Psoas muscle (tissue), 7 donors: ENCODE measurements at regions not wholly inside any gene's neighbourhood (a gene's known extent, or its start where the extent isn't known, plus 50 kb on each side); places are given as distances from the start of the nearest gene placed in this dataset.

Source experiments
- ATAC-seq, 4 donors: fragments of 200-7000 bp; cut with Tn5 transposase; one replicate each; pipeline ENCODE4 v1.9.1; 2020; ENCODE audit warnings: moderate library complexity in 3 of 4, mild to moderate bottlenecking in 2 of 4
- DNase-seq, 2 donors: peaks; one replicate each; pipeline ENCODE4 v3.0.0-alpha.2; 2020
- H3K27ac ChIP-seq: fragments of 200-600 bp; one replicate; pipeline ENCODE4 v1.8.0; 2022
- H3K27me3 ChIP-seq, 3 donors: fragments of 200-600 bp in 1 of 3; one replicate each; pipeline versions ENCODE4 v1.6.1 to v1.8.0; 2013 to 2022; ENCODE audit warnings: low read length in 2 of 3, mild to moderate bottlenecking in 2 of 3, moderate library complexity in 1 of 3; ENCODE audit not compliant: insufficient read depth in 3 of 3
- H3K36me3 ChIP-seq, 2 donors: fragments of 200-600 bp in 1 of 2; one replicate each; pipeline versions ENCODE4 v1.6.1 to v1.8.0; 2013 to 2022; ENCODE audit warnings: low read depth in 1 of 2, mild to moderate bottlenecking in 1 of 2, moderate library complexity in 1 of 2; ENCODE audit not compliant: insufficient read depth in 1 of 2
- H3K4me1 ChIP-seq: fragments of 200-600 bp; one replicate; pipeline ENCODE4 v1.8.0; 2022
- H3K4me3 ChIP-seq: fragments of 200-600 bp; one replicate; pipeline ENCODE4 v1.8.0; 2022; ENCODE audit warnings: mild to moderate bottlenecking
- H3K9me3 ChIP-seq: fragments of 200-600 bp; one replicate; pipeline ENCODE4 v1.8.0; 2022
- WGBS, 3 donors: extraction: QIAGEN DNeasy Blood & Tissue Kit; methylation state at CpG; one replicate each; pipeline versions ENCODE4 v1.1.6 to v1.1.7; 2013; 5-methylcytosine and 5-hydroxymethylcytosine counted together
- intact Hi-C, 2 donors: fragments of 100-400 bp; cut with DNase I; formaldehyde crosslinking; loops; one replicate each; pipeline versions ENCODE4 v1.11.0 to v1.14.2; 2022
- TF ChIP-seq, protein P1 (sequence below): fragments of 200-600 bp; IDR thresholded peaks from one replicate; pipeline ENCODE4 v1.8.0; 2022; ENCODE audit warnings: antibody characterized with exemption
- donor health status: healthy with polysubstance abuse.
- donor health status: DM: no; HTN: no; CAD: no; lungs with moderate emphysema.
- donor health status: Bipolar disorder and iron deficiency.
- donor health status: healthy.
- donor health status: DM: yes; HTN: yes; CAD: no.
- donor health status: DM: no; HTN: no; CAD: no.
- donor health status: DM: yes; HTN: yes; CAD: no.

DNA sequence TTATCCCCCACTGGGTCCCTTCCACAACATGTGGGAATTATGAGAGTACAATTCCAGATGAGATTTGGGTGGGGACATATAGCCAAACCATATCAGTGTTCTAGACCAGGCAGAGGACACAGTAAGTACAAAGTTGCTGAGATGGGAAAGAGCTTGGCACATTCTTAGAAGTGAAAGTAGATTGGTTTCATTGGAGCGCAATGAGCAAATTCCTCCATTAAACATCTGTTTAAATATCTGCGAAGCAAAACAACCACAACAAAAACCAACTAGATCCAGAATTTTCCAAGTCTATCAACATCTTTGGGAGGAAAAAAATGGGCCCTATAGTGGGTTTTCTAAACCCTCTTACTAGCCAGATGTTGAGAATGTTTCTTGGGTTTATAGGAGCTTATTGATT, 80.0 kb upstream of the STEAP1B start:
- intact Hi-C loops: loop anchor here (5.0 kb wide), 1 partner anchor 147 kb away; the partner anchor contains the start of gene IL6 (in 2 of the 2)
- ATAC-seq: no peak
- TF ChIP-seq, protein P1, sequence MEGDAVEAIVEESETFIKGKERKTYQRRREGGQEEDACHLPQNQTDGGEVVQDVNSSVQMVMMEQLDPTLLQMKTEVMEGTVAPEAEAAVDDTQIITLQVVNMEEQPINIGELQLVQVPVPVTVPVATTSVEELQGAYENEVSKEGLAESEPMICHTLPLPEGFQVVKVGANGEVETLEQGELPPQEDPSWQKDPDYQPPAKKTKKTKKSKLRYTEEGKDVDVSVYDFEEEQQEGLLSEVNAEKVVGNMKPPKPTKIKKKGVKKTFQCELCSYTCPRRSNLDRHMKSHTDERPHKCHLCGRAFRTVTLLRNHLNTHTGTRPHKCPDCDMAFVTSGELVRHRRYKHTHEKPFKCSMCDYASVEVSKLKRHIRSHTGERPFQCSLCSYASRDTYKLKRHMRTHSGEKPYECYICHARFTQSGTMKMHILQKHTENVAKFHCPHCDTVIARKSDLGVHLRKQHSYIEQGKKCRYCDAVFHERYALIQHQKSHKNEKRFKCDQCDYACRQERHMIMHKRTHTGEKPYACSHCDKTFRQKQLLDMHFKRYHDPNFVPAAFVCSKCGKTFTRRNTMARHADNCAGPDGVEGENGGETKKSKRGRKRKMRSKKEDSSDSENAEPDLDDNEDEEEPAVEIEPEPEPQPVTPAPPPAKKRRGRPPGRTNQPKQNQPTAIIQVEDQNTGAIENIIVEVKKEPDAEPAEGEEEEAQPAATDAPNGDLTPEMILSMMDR: no peak
- Histone ChIP-seq H3K9me3 (no peaks in the 10 kb centered on the region), H3K27ac (no peak overlapping the region), H3K36me3 (no peaks in the 10 kb centered on the region), H3K4me3 (no peak overlapping the region), H3K27me3 (no peaks in the 10 kb centered on the region), H3K4me1 (peaks cover 44% of the 10 kb centered on the region)
- 65 to 93% (median 84%) methylated on average over 2 of the region's 2 CpGs for WGBS, 3 donors
- DNase-seq: no peak

DNA sequence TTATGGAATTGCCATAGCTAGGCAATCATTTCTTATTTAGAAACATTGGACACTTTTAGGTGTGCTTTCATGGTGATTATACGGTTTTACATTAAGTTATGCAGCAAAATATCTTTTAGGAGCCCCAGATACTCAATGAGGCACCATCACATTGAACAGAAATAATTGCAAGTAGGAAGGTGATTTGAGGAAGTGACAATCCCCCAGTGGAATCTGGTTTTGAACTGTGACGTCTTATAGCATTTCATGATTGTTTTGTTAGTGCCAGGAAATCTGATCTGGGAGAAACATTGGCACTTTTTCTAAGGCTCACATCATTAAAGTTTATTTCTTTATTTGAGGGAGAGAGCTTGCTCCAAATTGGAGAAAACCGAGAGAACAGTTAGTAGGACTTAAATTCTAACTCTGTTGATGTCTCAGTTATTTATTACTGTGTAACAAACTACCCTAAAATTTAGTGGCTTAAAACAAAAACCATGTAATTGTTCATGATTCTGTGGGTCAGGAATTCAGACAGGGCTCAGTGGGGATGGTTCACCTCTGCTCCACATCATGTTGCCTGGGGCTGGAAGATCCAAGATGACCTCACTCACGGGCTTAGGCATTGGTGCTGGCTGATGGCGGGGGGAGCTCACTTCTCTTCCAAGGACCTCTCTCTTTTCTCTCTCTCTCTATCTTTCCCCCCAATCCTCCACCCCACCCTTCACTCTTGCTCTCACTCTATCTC, 78.2 kb upstream of the STEAP1B start:
- 26 to 28% (median 26%) methylated on average over 5 of the region's 5 CpGs for WGBS, 3 donors
- H3K9me3 ChIP-seq: no peaks in the 10 kb centered on the region
- TF ChIP-seq, protein P1: no peak
- H3K4me3 ChIP-seq: no peak overlapping the region
- peak overlapping the region; percentile 58 for H3K27ac ChIP-seq
- intact Hi-C loops: loop anchor here (5.0 kb wide), 1 partner anchor 149 kb away; the partner anchor contains the start of gene IL6 (in 2 of the 2)
- no peaks in the 10 kb centered on the region for H3K27me3 ChIP-seq
- peak; percentile 58 to 66 (median 64) for ATAC-seq
- peaks cover 26% of the 10 kb centered on the region for H3K4me1 ChIP-seq
- no peak for DNase-seq
- H3K36me3 ChIP-seq: no peaks in the 10 kb centered on the region

DNA sequence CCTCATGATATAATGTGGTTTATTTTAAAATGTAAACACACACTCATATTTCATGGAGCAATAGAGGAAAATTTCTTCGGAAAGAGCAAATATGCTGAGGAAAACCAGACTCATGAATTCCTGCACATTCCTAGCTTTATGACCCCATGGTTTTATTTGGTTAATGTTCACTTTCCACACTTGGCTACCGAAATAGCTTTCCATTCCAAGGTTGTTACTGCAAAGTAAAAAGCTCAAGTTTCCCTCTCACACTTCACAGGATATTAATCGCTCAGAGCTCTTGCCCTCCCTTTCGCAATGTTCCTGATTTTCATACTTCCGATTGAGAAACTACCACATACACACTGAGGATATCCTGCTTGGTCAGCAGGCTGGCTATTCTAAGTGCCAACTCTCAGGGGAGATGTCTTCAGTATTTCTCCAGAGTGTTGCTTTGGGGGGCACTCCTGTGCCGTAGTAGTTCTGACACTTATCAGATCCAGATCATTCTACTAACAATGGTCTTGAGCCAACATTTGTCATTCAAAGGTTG, 77.5 kb upstream of the STEAP1B start:
- Histone ChIP-seq H3K27ac (peak overlapping the region; percentile 58), H3K4me3 (no peak overlapping the region), H3K36me3 (no peaks in the 10 kb centered on the region), H3K27me3 (no peaks in the 10 kb centered on the region), H3K9me3 (no peaks in the 10 kb centered on the region), H3K4me1 (peaks cover 21% of the 10 kb centered on the region)
- intact Hi-C loops: loop anchor here (5.0 kb wide), 1 partner anchor 150 kb away; the partner anchor contains the start of gene IL6 (in 2 of the 2)
- peak in 1 of 2 donors; percentile 28 for DNase-seq
- ATAC-seq: peak; percentile 93 to 99 (median 96)
- TF ChIP-seq, protein P1: no peak
- WGBS, 3 donors: 4 to 5% (median 5%) methylated on average over 6 of the region's 6 CpGs

DNA sequence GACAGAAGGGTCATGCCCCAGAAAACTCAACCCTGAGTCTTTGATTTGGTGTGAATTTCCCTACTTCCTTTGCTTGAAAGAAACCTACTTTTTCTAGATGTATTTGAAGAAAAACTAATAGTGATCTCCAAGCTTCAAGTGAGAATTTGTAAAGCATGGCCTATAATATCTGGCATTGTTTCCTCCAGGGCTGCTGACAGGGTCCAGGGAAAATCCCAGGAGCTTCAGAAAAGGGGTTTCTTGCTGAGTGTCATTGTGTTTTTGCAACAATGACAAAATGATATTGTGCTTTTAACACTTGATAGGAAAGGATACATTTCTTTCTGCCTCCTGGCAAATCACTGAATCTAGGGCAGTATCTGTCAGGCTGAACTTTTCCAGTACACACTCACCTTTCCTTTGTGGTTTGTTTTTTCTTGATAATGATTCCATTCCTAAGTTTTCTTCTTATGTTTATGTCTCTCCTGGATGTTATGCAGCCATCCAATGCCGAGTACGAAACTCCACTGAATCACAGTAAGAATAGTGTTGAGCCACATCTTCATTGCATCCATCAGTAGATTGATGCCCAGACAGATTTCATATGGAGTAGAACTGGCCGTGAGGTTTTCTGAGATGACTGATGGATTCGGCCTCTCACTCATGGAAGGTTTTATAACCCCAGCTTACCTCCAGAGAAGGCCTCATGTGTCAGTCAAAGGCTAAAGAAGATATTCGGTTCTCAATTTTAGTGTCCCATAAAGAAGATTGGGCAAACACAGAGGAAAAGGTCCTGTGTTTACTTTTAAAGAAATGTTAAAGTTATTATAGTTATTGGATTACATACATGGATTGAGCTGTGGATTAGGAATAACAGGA, 76.9 kb upstream of the STEAP1B start:
- H3K36me3 ChIP-seq: no peaks in the 10 kb centered on the region
- TF ChIP-seq, protein P1: no peak
- intact Hi-C loops: loop anchor here (5.0 kb wide), 1 partner anchor 150 kb away; the partner anchor contains the start of gene IL6 (in 2 of the 2)
- no peaks in the 10 kb centered on the region for H3K9me3 ChIP-seq
- WGBS, 3 donors: 74 to 75% (median 75%) methylated on average over 5 of the region's 5 CpGs
- DNase-seq (no peak), ATAC-seq (peak in 2 of 4 donors; percentile 16 to 23)
- peak overlapping the region; percentile 58 for H3K27ac ChIP-seq
- H3K4me1 ChIP-seq: peaks cover 21% of the 10 kb centered on the region
- H3K4me3 ChIP-seq: no peak overlapping the region
- no peaks in the 10 kb centered on the region for H3K27me3 ChIP-seq
